IPS-18a (cell line): ENCODE measurements at regions not wholly inside any gene's neighbourhood (a gene's known extent, or its start where the extent isn't known, plus 50 kb on each side); places are given as distances from the start of the nearest gene placed in this dataset.

Source experiments
- H3K27ac ChIP-seq: one replicate; pipeline ENCODE4 v1.5.1; 2013; ENCODE audit warnings: low read length
- H3K27me3 ChIP-seq: one replicate; pipeline ENCODE4 v1.6.1; 2013; ENCODE audit warnings: mild to moderate bottlenecking, low read length; ENCODE audit not compliant: control insufficient read depth, insufficient read depth
- H3K36me3 ChIP-seq: one replicate; pipeline ENCODE4 v1.6.1; 2013; ENCODE audit warnings: low read depth, low read length; ENCODE audit not compliant: control insufficient read depth
- H3K4me1 ChIP-seq: one replicate; pipeline ENCODE4 v1.6.1; 2013; ENCODE audit warnings: low read depth, low read length; ENCODE audit not compliant: control insufficient read depth
- H3K4me3 ChIP-seq: one replicate; pipeline ENCODE4 v1.5.1; 2013; ENCODE audit warnings: low read length
- H3K9ac ChIP-seq: one replicate; pipeline ENCODE4 v1.6.1; 2013; ENCODE audit warnings: mild to moderate bottlenecking, low read length, moderate library complexity
- H3K9me3 ChIP-seq: one replicate; pipeline ENCODE4 v1.6.1; 2013; ENCODE audit warnings: low read depth, low read length; ENCODE audit not compliant: control insufficient read depth

DNA sequence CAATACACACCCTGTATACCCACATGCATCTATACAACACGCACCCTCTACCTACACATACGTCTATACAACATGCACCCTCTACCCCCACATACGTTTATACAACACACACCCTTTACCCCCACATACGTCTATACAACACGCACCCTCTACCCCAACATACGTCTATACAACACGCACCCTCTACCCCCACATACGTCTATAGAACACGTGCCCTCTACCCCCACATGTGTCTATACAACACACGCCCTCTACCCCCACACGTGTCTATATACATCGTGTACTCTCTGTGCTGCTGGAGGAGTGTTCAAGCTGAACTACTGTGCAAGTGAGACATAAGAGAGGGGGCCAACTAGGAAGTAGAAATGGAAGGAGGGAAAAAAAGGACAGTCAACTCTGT lies 621.7 kb upstream of the HS6ST1 start:
- Histone ChIP-seq H3K4me1 (no peaks in the 10 kb centered on the region), H3K9ac (no peak overlapping the region), H3K27me3 (no peaks in the 10 kb centered on the region), H3K36me3 (no peaks in the 10 kb centered on the region), H3K27ac (no peak overlapping the region), H3K4me3 (no peak overlapping the region), H3K9me3 (no peaks in the 10 kb centered on the region)

DNA sequence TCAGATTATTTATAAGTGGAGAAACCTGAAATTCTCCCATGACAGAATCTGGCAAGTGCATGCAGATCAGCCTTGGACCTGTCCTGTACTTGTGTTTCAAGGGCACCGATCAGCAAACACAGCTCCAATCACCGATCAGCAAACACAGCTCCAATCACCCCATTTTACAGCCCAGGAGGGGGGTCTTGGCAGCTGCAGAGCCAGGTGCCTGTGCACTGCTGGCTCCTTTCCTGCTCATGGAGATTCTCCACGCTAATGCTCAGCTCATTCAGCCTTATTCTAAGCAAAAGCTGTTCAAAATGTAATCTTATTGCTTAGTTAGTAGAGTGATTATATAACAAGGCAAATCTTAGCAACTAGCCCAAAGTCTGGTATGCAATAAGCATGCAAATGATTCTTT lies 623.1 kb upstream of the HS6ST1 start:
- no peak overlapping the region for H3K4me3 ChIP-seq
- no peak overlapping the region for H3K9ac ChIP-seq
- H3K4me1 ChIP-seq = no peaks in the 10 kb centered on the region
- H3K27ac ChIP-seq = no peak overlapping the region
- no peaks in the 10 kb centered on the region for H3K36me3 ChIP-seq
- no peaks in the 10 kb centered on the region for H3K27me3 ChIP-seq
- H3K9me3 ChIP-seq = no peaks in the 10 kb centered on the region

DNA sequence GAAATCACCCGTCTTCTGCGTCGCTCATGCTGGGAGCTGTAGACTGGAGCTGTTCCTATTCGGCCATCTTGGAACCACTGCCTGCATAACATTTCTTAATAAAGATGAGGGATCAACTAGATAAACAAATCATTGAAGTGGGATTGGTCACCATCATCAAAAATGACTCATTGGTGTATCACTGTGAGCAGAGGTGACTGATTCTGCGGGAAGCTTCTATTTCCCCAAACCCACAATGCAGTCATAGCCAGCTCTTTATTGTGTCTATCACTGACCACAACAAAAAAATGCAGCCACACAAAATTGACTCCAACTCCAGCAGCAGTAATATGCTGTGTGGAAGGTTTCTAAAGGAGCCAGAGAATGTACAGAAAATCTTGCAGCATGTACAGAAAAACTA lies 630.7 kb upstream of the HS6ST1 start:
- Histone ChIP-seq H3K4me3 (no peak overlapping the region), H3K9me3 (peaks cover 4% of the 10 kb centered on the region), H3K27me3 (no peaks in the 10 kb centered on the region), H3K36me3 (no peaks in the 10 kb centered on the region), H3K4me1 (no peaks in the 10 kb centered on the region), H3K9ac (no peak overlapping the region), H3K27ac (no peak overlapping the region)

DNA sequence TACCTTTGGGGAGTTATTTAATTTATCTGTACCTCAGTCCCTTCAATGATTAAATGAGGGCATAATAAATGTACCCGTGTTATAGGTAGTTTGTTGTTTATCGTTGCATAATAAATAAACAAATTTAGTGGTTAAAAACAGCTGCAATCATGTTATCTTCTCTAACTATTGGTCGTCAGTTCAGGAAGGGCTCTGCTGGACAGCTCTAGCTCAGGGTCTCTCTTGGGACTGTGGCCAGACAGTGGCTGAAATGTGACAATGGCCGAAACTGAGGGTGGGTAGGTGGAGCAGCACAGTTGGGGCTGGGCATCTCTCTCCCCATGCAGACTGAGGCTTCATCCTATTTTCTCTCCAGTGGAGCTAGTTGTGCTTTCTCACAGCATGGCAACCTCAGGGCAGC lies 632.1 kb upstream of the HS6ST1 start:
- no peak overlapping the region for H3K9ac ChIP-seq

DNA sequence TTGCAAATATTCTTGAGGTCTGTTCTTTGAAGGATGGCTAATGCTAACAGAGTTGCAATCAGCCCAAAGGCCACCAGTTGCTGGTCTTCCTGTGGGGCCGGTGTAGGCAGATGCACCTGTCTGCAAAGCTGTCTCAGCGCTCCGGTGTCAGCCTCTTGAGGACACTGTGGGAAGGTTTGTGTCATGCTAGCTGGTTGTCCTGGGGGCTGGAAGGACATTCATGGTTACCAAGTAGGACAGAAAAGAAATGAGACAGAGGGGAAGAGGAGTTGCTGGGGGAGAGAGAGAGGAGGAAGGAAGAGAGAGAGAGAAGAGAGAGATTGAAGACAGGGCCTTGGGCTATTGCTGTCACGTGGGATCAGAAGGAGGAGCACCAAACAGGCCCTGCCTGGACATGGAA lies 639.6 kb upstream of the HS6ST1 start:
- no peak overlapping the region for H3K27ac ChIP-seq
- H3K36me3 ChIP-seq = no peaks in the 10 kb centered on the region
- no peak overlapping the region for H3K9ac ChIP-seq
- H3K27me3 ChIP-seq = no peaks in the 10 kb centered on the region
- no peak overlapping the region for H3K4me3 ChIP-seq
- no peaks in the 10 kb centered on the region for H3K9me3 ChIP-seq
- H3K4me1 ChIP-seq = no peaks in the 10 kb centered on the region

More for the DNA sequence above, 632.1 kb upstream of the HS6ST1 start:
- no peak overlapping the region for H3K4me3 ChIP-seq
- H3K9me3 ChIP-seq = peaks cover 4% of the 10 kb centered on the region
- no peak overlapping the region for H3K27ac ChIP-seq
- H3K27me3 ChIP-seq = no peaks in the 10 kb centered on the region
- no peaks in the 10 kb centered on the region for H3K4me1 ChIP-seq
- H3K36me3 ChIP-seq = no peaks in the 10 kb centered on the region

DNA sequence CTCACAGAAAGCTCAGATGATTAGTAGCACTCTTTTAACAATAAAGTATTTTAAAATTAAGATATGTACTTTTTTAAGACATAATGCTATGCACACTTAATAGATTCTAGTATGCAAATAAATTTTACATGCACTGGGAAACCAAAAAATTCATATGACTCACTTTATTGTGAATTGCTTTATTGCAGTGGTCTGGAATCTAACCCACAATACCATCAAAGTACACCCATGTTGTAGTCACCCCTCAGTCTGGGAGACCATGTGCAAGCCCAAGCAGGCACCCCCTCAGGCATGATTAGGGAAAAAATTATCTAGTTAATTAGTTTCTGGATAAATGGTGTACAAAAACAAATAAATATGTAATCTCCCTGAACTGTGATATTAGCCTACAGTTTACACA lies 649.0 kb upstream of the HS6ST1 start:
- H3K4me1 ChIP-seq = no peaks in the 10 kb centered on the region
- no peaks in the 10 kb centered on the region for H3K27me3 ChIP-seq
- H3K9ac ChIP-seq = no peak overlapping the region
- H3K4me3 ChIP-seq = no peak overlapping the region
- no peaks in the 10 kb centered on the region for H3K36me3 ChIP-seq
- H3K9me3 ChIP-seq = peaks cover 3% of the 10 kb centered on the region
- H3K27ac ChIP-seq = no peak overlapping the region

DNA sequence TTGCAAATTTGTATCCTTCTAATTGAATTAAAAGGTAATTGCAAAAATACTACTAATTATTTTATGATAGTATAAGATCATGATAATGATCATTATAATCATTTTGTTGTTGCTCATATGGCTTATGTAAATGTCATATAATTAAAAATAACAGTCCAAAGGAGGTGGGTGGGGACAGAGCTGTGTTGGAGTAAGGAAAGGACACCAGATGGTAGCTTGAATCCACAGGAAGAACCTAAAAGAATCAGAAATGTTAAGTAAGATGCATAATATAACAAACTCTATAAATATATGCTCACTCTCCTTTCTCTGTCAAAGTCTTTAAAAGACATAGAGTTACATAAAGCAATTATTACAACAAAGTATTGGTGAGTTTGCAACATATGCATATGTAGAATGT lies 650.7 kb upstream of the HS6ST1 start:
- Histone ChIP-seq H3K9me3 (no peaks in the 10 kb centered on the region), H3K4me3 (no peak overlapping the region), H3K9ac (no peak overlapping the region), H3K27ac (no peak overlapping the region), H3K27me3 (no peaks in the 10 kb centered on the region), H3K4me1 (no peaks in the 10 kb centered on the region), H3K36me3 (no peaks in the 10 kb centered on the region)

DNA sequence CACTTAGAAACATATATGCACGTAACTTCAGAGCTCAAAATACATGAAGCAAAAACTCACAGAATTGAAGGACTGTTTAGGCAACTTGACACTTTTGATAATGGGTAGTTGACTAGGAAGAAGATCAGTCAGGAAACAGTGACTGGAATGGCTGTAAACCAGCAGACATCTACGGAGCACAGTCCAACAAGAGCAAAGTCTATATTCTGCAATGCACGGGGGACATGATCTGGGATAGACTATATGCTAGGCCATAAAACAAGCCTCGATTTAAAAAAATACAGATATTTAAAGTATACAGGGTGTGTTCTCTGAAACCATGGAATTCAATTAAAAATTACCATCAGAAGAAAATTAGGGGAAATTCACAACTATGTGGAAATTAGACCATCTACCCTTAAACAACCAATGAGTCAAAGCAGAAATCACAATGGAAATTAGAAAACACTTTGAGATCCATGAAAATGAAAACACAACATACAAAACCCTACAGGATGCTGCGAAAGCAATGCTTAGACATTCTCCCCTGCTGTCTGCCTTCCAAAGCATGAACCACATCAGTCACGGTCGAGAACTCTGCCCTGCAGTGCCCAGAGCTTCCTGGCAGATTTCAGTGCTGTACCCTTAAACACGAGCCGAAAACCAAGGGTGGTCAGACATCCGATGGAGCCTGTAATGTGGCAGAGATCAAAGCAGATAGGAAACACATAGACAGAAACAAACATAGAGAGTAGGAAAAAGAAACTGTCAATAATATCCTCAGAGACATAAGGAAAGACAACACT lies 651.9 kb upstream of the HS6ST1 start:
- H3K36me3 ChIP-seq = no peaks in the 10 kb centered on the region

DNA sequence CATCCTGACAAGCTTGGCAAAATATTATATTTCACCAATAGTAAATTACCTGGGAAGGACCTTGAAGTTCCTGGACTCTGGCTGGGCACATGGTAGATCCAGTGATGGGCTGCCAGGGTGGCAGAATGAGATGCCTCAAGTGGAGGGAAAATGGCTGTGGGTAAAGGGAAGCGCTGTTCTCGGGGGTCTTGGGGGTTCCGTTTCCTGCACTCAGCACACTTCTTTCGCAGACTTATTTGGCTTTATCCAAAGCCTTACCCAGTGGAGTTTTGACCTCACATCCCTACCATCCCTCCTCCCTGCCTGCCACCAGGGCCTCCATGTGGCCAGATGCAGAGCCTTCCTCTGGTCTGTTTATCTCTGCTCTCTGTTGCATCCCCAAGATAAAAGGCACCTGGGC lies 654.9 kb upstream of the HS6ST1 start:
- Histone ChIP-seq H3K9me3 (no peaks in the 10 kb centered on the region), H3K4me1 (no peaks in the 10 kb centered on the region), H3K27ac (no peak overlapping the region), H3K4me3 (no peak overlapping the region), H3K27me3 (no peaks in the 10 kb centered on the region), H3K36me3 (no peaks in the 10 kb centered on the region), H3K9ac (no peak overlapping the region)

More for the DNA sequence above, 651.9 kb upstream of the HS6ST1 start:
- no peak overlapping the region for H3K27ac ChIP-seq
- no peaks in the 10 kb centered on the region for H3K9me3 ChIP-seq
- no peak overlapping the region for H3K4me3 ChIP-seq
- no peaks in the 10 kb centered on the region for H3K4me1 ChIP-seq
- H3K9ac ChIP-seq = no peak overlapping the region
- H3K27me3 ChIP-seq = no peaks in the 10 kb centered on the region

DNA sequence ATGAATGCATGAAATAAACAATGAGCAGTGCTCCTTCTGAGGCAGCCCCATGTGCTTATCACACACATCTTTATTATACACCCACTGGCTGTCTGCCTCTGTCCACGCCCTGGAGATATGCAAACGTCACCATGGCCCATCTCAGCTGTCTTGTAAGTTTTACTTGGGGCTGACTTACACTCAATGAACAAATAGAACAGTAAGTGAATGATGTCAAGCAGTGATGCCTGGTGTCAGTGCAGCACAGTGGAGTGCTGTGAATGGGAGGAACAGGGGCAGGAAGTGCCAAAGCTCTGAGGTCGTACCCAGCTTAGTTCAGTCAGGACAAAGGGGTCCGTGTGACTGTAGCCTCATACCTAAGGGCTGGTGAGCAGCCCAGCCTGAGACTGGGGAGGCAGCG lies 659.5 kb upstream of the HS6ST1 start:
- Histone ChIP-seq H3K36me3 (no peaks in the 10 kb centered on the region), H3K4me3 (no peak overlapping the region), H3K4me1 (no peaks in the 10 kb centered on the region), H3K9me3 (no peaks in the 10 kb centered on the region), H3K27me3 (no peaks in the 10 kb centered on the region), H3K27ac (no peak overlapping the region), H3K9ac (no peak overlapping the region)

DNA sequence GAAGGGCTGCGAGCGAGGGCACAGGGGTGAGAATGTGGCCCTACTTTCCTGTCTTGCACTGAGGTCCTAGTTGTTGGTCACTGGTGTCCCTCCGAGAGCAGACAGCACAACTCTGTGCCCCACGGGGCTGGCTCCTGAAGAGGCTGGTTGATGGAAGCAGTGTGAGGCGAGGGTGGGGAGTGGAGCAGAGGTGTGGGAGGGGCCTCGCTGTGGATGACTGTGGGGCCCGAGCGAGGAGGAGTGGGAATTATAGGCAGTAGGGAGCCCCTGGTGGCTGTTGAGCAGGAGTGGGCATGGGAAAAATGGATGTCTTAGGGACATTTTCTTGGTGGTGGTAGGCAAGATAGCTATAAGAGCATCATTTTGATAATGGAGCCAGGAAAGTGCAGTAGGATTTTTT lies 660.5 kb upstream of the HS6ST1 start:
- Histone ChIP-seq H3K4me1 (no peaks in the 10 kb centered on the region), H3K27me3 (no peaks in the 10 kb centered on the region), H3K9me3 (no peaks in the 10 kb centered on the region), H3K4me3 (no peak overlapping the region), H3K27ac (no peak overlapping the region), H3K9ac (no peak overlapping the region), H3K36me3 (no peaks in the 10 kb centered on the region)

DNA sequence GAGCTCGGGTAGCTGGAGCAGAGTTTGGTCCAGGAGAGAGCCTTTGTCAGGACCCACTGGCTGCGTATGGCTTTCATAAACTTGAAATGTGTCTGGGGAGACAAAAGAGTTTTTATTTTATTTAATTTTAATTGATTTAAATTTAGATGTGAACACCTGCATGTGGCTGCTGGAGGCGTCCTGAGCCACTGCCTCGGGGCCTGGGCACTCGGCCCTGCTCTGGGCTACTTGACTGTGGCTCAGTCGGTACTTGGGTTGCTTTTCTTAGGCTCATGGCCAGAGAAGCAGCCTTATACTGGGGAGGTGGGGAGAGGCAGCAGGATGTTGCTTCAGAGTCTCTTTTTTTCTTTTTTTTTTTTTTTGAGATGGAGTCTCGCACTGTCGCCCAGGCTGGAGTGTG lies 661.8 kb upstream of the HS6ST1 start:
- H3K4me3 ChIP-seq = no peak overlapping the region
- H3K27ac ChIP-seq = no peak overlapping the region
- H3K27me3 ChIP-seq = no peaks in the 10 kb centered on the region
- H3K36me3 ChIP-seq = no peaks in the 10 kb centered on the region
- no peaks in the 10 kb centered on the region for H3K4me1 ChIP-seq
- no peaks in the 10 kb centered on the region for H3K9me3 ChIP-seq
- no peak overlapping the region for H3K9ac ChIP-seq
